Femur (tissue), 1 donor: ENCODE measurements at regions not wholly inside any gene's neighbourhood (a gene's known extent, or its start where the extent isn't known, plus 50 kb on each side); places are given as distances from the start of the nearest gene placed in this dataset.

ENCODE experiments used
- DNase-seq: peaks from one replicate; pipeline ENCODE4 v3.0.0-alpha.2; 2017

- DNase-seq: no peak
Observed at GRCh38 chr3:19093084-19093483, 55.2 kb upstream of the KCNH8 start.

GRCh38 chr3:19077388-19077787 is 70.9 kb upstream of the KCNH8 start:
- no peak for DNase-seq

DNA sequence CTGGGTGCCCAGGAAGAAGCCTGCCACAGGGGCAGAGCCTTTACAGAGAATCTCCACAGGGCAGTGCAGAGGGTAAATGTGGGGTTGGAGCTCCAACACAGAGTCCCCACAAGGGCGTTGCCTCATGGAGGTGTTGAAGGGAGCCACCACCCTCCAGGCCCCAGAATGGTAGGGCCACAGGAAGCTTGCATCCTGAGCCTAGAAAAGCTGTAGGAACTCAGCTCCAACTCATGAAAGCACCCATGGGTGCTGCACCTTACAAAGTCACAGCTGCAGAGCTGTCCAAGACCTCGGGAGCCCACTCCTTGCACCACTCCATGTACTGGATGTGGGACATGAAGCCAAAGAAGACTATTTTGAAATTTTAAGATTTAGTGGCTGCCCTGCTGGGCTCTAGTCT is 73.3 kb upstream of the KCNH8 start:
- no peak for DNase-seq

DNA sequence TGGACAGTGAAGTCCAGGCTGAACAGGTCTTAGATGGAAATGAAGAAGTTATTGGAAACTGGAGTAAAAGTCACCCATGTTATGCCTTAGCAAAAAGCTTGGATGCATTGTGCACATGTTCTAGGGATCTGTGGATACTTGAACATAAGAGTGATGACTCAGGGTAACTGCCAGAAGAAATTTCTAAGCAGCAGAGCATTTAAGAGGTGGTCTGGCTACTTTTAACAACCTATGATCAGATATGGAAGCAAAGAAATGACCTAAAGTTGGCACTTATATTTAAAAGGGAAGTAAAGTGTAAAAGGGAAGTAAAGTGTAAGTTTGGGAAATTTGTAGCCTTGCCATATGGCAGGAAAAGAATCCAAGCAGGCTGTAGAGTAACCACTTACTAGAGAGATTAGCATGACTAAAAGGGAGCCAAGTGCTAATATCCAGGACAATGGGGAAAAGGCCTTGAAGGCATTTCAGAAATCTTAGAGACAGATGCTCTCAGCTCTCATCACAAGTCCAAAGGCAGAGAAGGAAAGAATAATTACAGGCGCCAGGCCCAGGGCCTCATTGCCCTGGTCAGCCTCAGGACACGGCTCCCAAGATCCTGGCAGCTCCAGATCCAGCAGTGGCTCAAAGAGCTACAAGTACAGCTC is 73.9 kb upstream of the KCNH8 start:
- DNase-seq: no peak

DNA sequence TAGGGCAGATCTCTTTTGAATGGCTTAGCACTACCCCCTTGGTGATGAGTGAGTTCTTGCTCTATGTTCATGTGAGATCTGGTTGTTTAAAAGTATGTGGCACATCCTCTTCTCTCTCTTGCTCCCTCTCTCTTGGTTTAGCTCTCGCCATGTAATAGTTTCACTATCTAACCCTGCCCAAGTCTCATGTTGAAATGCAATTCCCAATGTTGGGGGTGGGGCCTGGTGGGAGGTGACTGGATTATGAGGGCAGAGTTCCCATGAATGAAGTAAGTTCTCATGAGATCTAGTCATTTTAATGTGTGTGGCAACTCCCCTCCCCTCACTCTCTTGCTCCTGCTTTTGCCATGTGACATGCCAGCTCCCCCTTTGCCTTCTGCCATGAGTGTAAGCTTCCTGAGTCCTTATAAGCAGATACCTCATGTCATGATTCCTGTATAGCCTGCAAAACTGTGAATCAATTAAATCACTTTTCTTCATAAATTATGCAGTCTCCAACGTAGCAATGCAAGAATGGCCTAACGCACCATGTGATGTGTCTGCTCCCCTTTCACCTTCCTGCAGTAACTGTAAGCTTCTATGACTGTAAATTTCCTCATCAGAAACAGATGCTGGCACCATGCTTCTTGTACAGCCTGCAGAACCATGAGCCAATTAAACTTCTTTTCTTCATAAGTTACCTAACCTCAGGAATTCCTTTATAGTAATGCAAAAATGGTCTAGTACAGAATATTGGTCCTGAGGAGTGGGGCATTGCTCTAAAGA is 74.8 kb upstream of the KCNH8 start:
- DNase-seq: no peak

GRCh38 chr3:19070325-19070724 is 78.0 kb upstream of the KCNH8 start:
- no peak for DNase-seq

DNA sequence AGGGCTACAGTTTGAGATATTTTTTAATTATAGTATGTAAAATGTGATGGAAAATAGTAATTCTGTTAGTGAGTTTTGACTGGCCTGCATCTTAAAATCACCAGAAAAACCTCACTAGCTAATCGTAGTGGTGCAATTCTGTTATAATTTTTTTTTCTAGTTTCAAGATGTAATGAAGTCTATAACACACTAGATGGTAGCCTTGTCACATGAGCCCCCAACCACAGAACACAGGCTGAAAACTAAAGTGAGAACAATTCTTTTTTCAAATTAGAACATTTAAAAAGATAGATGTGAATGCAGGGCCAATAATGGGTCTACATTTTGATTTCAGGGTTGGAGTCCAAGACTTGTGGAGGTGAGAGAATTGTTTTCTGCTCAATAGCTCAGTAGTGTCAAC is 83.3 kb upstream of the KCNH8 start:
- no peak for DNase-seq

DNA sequence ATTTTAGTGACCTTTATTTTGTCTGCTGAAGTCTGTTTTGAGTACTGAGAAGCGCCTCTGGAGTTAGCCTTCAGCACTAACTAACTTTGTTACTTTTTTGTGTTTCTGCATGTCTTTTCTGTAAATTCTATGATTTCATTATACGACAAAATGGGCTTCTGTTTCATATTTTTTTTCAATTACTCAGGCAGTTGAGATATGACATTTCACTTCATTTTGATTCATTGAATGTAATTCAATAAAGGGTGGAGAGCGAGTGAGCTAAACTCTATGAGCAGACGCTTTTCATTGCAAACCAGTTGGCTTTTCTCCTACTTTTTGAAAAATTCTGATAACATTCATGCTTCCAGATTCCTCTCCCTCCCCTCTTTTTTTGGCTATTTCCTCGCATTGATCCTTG is 84.4 kb upstream of the KCNH8 start:
- no peak for DNase-seq

GRCh38 chr3:19060404-19060803 is 87.9 kb upstream of the KCNH8 start:
- DNase-seq: no peak

GRCh38 chr3:19052874-19053273 is 95.4 kb upstream of the KCNH8 start:
- DNase-seq: no peak

DNA sequence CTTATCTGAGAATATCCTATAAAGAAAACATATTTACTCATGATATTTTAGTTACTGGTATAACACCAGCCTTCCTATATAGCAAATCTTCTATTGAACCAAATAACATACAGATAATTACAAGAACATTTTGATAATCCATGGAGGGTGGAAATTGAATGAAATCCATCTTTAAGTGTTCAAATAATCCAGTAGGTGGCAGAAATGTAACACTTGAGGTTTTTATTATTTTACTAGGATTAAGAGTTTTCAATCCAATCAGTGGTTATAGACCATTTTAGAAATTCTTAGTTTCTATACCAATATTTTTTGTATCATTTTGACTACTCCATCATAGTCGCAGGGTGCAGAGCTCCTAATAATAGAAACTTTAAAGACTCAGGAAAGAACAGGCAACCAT is 101.9 kb upstream of the KCNH8 start:
- no peak for DNase-seq

GRCh38 chr3:19030522-19030839 is 117.8 kb upstream of the KCNH8 start:
- DNase-seq: no peak

- no peak for DNase-seq
Observed at GRCh38 chr3:19029837-19030521, 118.3 kb upstream of the KCNH8 start.

- DNase-seq: no peak
Observed at GRCh38 chr3:19025441-19025840, 122.9 kb upstream of the KCNH8 start.

DNA sequence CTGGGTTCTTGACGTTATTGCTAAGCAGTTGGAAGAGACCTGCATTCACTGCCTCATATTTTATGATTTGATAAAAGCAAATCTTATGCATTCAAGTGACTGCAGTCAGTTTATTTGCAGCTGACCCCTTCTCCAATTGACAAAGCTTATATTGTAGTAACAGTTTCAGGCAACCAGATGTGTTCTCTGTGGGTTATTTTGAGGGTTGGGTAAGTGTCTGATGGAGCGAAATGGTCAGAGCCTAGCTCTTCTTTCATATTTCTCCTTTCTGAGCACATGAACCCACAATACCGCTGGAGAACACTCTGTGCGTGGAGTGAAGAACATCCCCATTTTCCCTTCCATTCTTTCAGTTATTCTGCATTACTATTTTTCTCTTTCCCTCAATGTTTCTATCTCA is 125.8 kb upstream of the KCNH8 start:
- DNase-seq: no peak

- no peak for DNase-seq
Observed at GRCh38 chr3:19016851-19017250, 131.5 kb upstream of the KCNH8 start.

DNA sequence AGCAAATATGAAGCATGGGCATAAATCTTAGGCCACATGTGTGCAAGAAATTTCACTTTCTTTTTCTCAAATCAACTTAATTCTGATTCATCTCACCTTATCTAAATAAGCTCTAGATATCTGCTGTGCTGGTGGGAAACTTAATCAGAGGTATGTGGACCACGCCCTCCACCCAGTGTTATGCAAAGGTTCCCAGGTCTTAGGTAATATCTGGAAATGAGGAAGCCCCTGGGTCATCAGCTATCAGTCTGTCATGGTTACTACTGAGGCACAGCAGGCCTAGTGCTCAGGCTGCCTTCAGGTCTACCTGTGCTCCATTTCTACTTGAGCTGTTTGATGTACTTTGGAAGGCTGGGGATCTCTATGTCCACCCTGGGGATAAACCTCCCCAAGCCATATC is 134.4 kb upstream of the KCNH8 start:
- no peak for DNase-seq

DNA sequence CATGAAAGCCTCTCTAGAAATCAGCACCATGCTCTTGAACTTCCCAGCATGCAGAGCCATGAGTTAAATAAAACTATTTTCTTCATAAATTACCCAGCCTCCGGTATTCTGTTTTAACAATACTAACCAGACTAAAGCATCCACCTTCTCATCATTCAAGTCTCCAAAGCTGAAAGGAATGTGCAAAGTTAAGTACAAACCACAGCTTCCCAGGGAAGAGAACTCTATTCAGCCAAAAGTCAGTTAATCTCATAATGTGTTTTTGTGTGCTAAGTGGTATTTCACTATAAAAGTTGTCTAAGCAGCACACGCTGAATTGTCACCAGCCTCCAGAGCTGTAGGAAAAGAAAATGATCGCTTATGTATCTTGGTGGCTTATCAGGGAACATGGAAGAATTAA is 135.5 kb upstream of the KCNH8 start:
- DNase-seq: no peak

GRCh38 chr3:19002606-19003005 is 145.7 kb upstream of the KCNH8 start:
- peak; percentile 28 for DNase-seq

GRCh38 chr3:18998069-18998468 is 150.2 kb upstream of the KCNH8 start:
- DNase-seq: no peak

DNA sequence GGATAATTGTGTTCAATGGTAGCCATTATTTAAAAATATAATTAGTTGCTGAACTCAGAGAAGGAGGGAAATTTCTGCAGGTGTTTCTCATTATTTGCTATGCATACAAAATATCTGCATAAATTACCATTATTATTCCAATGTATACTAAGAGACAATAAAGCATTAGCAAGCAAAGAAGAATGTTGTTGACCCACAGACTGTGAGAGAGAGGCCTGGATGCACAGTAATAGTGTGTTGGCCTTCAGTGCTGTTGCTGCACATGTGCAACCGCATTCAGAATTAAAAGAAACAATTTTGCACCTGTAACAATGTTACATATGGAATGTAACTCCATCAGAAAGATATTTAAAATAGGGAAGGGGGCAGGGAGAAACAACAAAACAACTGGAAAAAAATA is 155.6 kb upstream of the KCNH8 start:
- DNase-seq: no peak

DNA sequence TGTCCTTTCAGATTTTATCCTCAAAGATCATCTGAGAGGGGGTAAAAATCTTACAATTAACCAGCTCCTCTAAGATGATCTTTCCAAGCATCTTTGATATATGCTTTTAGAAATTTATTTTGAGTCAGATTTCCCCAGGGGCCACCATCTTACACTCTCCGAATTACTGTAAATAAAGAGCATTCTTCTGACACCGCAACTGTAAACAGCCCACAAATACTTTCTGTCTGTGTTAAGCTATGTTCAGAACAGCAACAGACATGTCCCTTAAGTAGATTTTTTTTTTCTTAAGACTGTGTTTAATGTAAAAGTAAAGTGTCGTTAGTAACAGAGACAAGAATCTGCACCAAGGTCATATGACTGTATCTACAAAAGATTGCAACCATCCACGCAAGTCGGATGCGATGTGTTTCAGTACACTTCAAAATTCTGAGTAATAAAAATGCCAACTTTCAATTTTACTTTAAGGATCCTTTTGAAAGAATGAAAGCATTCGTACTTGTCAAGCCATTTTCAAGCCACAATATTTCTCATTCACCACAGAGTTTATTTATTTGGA is 159.0 kb upstream of the KCNH8 start:
- no peak for DNase-seq

DNA sequence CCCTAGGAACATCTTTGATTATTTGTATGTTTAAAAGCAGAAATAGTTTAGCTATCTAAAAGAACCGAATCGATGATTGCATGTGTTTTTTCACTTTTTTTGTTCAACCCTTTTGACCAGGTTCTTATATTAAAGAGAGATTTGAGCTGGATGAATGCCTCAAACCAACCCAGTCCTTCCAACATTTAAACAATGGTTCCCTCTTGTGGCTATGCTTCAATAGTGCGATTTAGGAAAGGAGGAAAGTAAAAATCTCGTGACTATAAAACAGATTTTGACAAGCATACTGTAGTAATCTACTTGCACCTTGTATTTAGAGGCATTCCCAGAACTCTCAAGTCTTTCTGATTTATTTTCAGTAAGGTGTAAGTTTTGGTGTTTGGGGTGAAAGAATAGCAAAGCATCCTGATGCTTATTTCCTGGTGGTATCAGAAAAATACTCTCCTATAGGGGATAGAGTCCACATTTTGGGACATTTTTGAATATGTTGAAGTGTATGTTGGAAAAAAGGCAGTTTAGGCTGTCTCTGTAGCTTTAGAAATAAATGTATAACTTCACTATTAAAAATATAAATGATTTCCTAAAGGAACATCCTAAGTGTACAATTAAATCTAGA is 159.6 kb upstream of the KCNH8 start:
- no peak for DNase-seq
